Endothelial cell (in vitro differentiated cells): ENCODE measurements at regions not wholly inside any gene's neighbourhood (a gene's known extent, or its start where the extent isn't known, plus 50 kb on each side); places are given as distances from the start of the nearest gene placed in this dataset.

Experiments used
- DNase-seq: peaks from one replicate; pipeline ENCODE4 v3.0.0; 2021; ENCODE audit warnings: low spot score
- H3K27ac Mint-ChIP-seq: one replicate; pipeline ENCODE4 v1.8.0; 2021; ENCODE audit warnings: mixed read lengths, inconsistent platforms; ENCODE audit not compliant: unreplicated experiment
- H3K27me3 Mint-ChIP-seq: one replicate; pipeline ENCODE4 v1.8.0; 2021; ENCODE audit warnings: mild to moderate bottlenecking, moderate library complexity, mixed read lengths, inconsistent platforms; ENCODE audit not compliant: unreplicated experiment
- H3K36me3 Mint-ChIP-seq: one replicate; pipeline ENCODE4 v1.8.0; 2021; ENCODE audit warnings: mild to moderate bottlenecking, low read depth, mixed read lengths, inconsistent platforms; ENCODE audit not compliant: unreplicated experiment
- H3K4me1 Mint-ChIP-seq: one replicate; pipeline ENCODE4 v1.8.0; 2021; ENCODE audit warnings: mild to moderate bottlenecking, mixed read lengths, inconsistent platforms; ENCODE audit not compliant: unreplicated experiment
- H3K4me3 Mint-ChIP-seq: one replicate; pipeline ENCODE4 v1.8.0; 2021; ENCODE audit warnings: mild to moderate bottlenecking, mixed read lengths, inconsistent platforms; ENCODE audit not compliant: unreplicated experiment
- H3K9me3 Mint-ChIP-seq: one replicate; pipeline ENCODE4 v1.8.0; 2021; ENCODE audit warnings: mixed read lengths, inconsistent platforms; ENCODE audit not compliant: unreplicated experiment
- CTCF ChIP-seq: fragments of 200-600 bp; sonication (generic); IDR thresholded peaks from one replicate; pipeline ENCODE4 v1.5.0; 2021; ENCODE audit warnings: antibody characterized with exemption; ENCODE audit not compliant: unreplicated experiment

- Mint-ChIP-seq H3K9me3 (peaks cover 6% of the 10 kb centered on the region), H3K27ac (no peak overlapping the region), H3K4me3 (no peak overlapping the region), H3K27me3 (peaks cover 11% of the 10 kb centered on the region), H3K36me3 (no peaks in the 10 kb centered on the region), H3K4me1 (no peaks in the 10 kb centered on the region)
- no peak for TF ChIP-seq CTCF
- no peak for DNase-seq
These were observed 500.1 kb downstream of the BRD1 start for GRCh38 chr22:49327411-49328117.

- Mint-ChIP-seq H3K4me3 (no peak overlapping the region), H3K4me1 (no peaks in the 10 kb centered on the region), H3K9me3 (peaks cover 6% of the 10 kb centered on the region), H3K27ac (no peak overlapping the region), H3K36me3 (no peaks in the 10 kb centered on the region), H3K27me3 (peaks cover 11% of the 10 kb centered on the region)
- no peak for DNase-seq
- TF ChIP-seq CTCF: no peak
These were observed 501.1 kb downstream of the BRD1 start for GRCh38 chr22:49326558-49326957.

- Mint-ChIP-seq H3K36me3 (no peaks in the 10 kb centered on the region), H3K27me3 (peaks cover 11% of the 10 kb centered on the region), H3K27ac (no peak overlapping the region), H3K4me1 (no peaks in the 10 kb centered on the region), H3K4me3 (no peak overlapping the region), H3K9me3 (peaks cover 6% of the 10 kb centered on the region)
- TF ChIP-seq CTCF: no peak
- DNase-seq: no peak
These were observed 501.9 kb downstream of the BRD1 start for GRCh38 chr22:49325531-49326395.

GRCh38 chr22:49324527-49325491 lies 502.9 kb downstream of the BRD1 start:
- Mint-ChIP-seq H3K27ac (no peak overlapping the region), H3K4me1 (no peaks in the 10 kb centered on the region), H3K27me3 (peaks cover 7% of the 10 kb centered on the region), H3K9me3 (peaks cover 6% of the 10 kb centered on the region), H3K36me3 (no peaks in the 10 kb centered on the region), H3K4me3 (no peak overlapping the region)
- no peak for TF ChIP-seq CTCF
- no peak for DNase-seq
